Panc1 (cell line): ENCODE measurements at regions not wholly inside any gene's neighbourhood (a gene's known extent, or its start where the extent isn't known, plus 50 kb on each side); places are given as distances from the start of the nearest gene placed in this dataset.

Source experiments
- POLR2AphosphoS5 ChIP-seq: IDR thresholded peaks from 2 replicates; pipeline ENCODE4 v1.6.1; 2012; ENCODE audit warnings: mild to moderate bottlenecking, low read depth, low read length, moderate library complexity
- REST ChIP-seq, 2 experiments: IDR thresholded peaks; 2 replicates each; pipeline ENCODE4 v1.6.1; 2011 to 2012; ENCODE audit warnings: low read depth in 2 of 2, control low read depth in 1 of 2, low read length in 1 of 2, mild to moderate bottlenecking in 1 of 2, moderate library complexity in 1 of 2; ENCODE audit not compliant: insufficient read depth in 1 of 2
- TF ChIP-seq, protein P1 (sequence below): fragments of 450-650 bp; IDR thresholded peaks from 2 replicates; pipeline ENCODE4 v1.5.1; 2017; ENCODE audit warnings: mild to moderate bottlenecking

GRCh38 chr1:73903092-73903491 lies 294.9 kb downstream of the LRRIQ3 start:
- TF ChIP-seq, protein P1, sequence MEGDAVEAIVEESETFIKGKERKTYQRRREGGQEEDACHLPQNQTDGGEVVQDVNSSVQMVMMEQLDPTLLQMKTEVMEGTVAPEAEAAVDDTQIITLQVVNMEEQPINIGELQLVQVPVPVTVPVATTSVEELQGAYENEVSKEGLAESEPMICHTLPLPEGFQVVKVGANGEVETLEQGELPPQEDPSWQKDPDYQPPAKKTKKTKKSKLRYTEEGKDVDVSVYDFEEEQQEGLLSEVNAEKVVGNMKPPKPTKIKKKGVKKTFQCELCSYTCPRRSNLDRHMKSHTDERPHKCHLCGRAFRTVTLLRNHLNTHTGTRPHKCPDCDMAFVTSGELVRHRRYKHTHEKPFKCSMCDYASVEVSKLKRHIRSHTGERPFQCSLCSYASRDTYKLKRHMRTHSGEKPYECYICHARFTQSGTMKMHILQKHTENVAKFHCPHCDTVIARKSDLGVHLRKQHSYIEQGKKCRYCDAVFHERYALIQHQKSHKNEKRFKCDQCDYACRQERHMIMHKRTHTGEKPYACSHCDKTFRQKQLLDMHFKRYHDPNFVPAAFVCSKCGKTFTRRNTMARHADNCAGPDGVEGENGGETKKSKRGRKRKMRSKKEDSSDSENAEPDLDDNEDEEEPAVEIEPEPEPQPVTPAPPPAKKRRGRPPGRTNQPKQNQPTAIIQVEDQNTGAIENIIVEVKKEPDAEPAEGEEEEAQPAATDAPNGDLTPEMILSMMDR, result no peak
- no peak for TF ChIP-seq REST (IDR thresholded peaks at IDR 0.05; ENCODE audit: insufficient read depth in 1 of 2, low read depth in 2 of 2, low read length in 1 of 2)
- TF ChIP-seq POLR2AphosphoS5, result no peak
